NOMO-1 treated with DMSO at 0.1 percent for 48 hours (cell line): ENCODE measurements at regions not wholly inside any gene's neighbourhood (a gene's known extent, or its start where the extent isn't known, plus 50 kb on each side); places are given as distances from the start of the nearest gene placed in this dataset.

ENCODE experiments used
- DNase-seq: peaks from one replicate; lab custom pipeline; 2025; ENCODE audit not compliant: unreplicated experiment; lab: John Stamatoyannopoulos, UW

DNA sequence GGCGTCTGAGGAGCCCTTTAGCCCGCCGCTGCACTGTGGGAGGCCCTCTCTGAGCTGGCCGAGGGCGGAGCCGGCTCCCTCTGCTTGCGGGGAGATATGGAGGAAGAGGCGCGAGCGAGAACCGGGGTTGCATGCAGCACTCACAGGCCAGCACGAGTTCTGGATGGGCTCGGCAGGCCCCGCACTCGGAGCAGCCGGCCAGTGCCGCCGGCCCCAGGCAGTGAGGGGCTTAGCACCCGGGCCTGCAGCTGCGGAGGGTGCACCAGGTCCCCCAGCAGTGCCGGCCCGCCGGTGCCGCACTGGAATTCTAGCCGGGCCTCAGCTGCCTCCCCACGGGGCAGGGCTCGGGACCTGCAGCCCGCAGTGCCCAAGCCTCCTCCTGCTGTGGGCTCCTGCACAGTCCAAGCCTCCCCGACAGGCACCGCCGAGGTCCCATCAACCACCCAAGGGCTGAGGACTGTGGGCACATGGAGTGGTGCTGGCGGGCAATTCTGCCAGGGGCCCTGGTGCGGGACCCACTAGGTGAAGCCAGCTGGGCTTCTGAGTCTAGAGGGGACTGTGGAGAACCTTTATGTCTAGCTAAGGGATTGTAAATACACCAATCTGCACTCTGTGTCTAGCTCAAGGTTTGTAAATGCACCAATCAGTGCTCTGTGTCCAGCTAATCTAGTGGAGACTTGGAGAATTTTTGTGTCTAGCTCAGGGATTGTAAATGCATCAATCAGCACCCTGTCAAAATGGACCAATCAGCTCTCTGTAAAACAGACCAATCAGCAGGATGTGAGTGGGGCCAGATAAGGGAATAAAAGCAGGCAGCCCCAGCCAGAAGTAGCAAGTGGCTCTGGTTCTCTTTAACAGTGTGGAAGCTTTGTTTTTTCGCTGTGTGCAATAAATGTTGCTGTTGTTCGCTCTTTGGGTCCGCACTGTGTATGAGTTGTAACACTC is 329.7 kb upstream of the JARID2 start:
- no peak for DNase-seq

GRCh38 chr6:14917109-14917910 is 328.6 kb upstream of the JARID2 start:
- peak; percentile 23 for DNase-seq

DNA sequence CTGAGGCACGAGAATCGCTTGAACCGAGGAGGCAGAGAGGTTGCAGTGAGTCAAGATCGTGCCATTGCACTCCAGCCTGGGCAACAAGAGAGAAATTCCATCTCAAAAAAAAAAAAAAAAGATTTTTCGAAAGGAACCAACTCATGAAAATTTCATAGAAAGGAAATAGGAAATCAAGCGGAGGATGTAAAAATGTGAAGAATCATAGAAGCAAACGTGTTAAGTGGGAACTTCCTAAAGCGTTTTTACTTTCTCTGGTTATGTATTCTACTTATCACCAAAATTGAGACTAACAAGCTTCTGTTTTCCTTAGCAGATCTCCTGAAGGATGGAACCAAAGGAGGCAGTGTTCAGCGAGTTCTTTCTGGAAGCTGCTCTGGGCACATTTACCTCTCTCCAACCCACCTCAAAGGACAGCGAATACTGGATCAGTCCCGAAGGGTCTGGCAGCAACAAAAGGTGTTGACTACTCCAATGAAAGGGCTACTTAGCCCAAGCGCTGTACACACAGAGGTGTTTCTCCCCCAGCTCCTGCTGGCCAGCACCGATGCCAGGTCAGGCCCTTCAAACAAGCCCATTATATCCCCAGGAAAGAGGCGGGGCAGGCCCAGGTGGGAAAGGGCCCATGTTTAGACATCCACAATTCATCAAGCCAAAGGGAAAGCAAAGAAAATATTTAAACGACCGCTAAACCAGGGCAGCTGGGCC is 327.5 kb upstream of the JARID2 start:
- DNase-seq, result no peak

GRCh38 chr6:14919038-14919670 is 326.7 kb upstream of the JARID2 start:
- no peak for DNase-seq

DNA sequence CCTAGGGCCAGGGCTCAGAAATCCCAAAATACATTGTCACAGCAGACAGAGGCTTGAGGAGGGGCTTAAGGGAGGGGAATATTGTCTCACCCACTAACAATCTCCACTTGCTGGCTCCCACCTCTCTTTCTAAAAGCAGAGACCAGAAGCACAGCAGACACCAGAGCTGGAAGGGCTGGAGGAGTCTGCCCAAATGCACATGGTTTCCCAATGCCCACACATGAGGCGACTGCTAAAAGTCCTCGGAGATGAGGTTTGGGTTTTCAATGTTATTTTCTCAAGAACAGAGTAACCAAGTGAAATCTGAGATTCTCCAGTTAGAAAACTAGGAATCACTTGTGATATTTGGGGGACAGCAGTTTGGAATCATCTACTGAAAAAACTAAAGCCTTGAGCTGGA is 325.6 kb upstream of the JARID2 start:
- no peak for DNase-seq

- peak; percentile 82 for DNase-seq
Observed at GRCh38 chr6:14921170-14921569, 324.7 kb upstream of the JARID2 start.

DNA sequence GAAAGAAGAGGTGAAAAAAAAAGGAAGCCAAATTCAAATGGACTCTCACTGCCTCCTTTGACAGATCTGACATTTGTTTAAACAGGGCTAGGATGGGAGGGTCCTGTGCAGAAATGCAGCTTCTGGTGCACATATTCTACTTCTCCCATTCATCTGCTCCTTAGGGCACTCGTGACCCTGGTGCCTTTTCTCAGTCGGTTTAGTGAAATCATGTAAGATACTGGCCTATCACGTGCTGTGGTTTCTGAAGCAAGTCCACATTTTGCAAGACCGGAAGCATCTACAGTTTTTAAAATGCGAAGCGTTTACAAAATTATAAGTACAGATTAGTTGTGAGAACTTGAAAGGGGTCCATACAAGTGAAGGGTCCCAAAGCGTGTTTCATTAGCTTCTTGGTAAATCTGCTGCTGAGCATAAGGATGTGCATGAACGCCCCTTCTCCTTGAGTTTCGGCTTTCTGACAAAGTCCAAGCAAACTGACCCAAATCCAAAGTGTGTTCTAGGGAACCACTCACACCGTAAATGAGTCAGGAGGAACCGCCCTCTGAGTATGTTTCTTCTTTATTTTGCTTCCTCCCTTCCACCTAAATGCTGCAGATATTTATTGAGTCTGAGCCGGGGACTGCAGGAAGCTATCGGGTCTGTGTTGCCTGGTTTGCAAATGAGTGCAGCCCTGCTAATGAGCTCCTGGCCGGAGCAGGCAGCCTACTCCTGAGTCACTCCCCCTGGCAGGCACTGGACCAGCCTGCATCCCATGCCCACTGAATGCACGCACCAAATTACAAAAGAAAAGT is 323.8 kb upstream of the JARID2 start:
- peak; percentile 99 for DNase-seq

- no peak for DNase-seq
Observed at GRCh38 chr6:14922706-14923460, 323.0 kb upstream of the JARID2 start.

GRCh38 chr6:14924126-14925024 is 321.5 kb upstream of the JARID2 start:
- DNase-seq, result peak; percentile 17

- DNase-seq, result no peak
Observed at GRCh38 chr6:14925025-14925698, 320.7 kb upstream of the JARID2 start.

DNA sequence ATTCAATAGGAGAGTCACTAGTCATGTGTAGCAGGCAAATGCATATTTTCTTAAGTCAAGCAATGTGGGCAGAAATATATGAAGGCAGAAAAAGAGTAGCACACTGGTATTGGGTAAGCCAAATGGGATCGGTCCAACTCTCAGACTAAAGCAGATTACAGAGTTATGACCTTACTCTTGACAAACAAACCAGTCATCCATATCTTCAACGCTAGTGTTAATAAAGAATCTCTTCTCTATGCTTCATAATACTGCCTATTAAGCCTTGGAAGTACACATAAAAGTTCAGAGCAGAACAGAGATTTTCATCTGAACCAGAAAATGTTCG is 320.2 kb upstream of the JARID2 start:
- no peak for DNase-seq

DNA sequence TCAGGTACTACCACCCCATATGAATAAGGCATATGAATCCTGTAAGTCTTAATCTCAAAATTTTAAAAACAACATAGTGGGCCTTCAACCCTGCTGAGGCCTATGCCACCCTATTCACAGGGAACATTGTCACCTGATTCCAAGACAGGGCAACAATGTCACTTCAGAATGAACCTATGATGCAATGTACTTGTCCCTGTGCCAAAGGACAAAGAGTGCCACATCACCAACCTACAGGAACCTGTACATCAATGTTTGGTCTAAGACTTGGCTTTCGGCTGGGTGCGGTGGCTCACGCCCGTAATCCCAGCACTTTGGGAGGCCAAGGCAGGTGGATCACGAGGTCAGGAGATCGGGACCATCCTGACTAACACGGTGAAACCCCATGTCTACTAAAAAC is 318.5 kb upstream of the JARID2 start:
- DNase-seq, result peak; percentile 11

GRCh38 chr6:14929291-14929690 is 316.6 kb upstream of the JARID2 start:
- peak; percentile 63 for DNase-seq

DNA sequence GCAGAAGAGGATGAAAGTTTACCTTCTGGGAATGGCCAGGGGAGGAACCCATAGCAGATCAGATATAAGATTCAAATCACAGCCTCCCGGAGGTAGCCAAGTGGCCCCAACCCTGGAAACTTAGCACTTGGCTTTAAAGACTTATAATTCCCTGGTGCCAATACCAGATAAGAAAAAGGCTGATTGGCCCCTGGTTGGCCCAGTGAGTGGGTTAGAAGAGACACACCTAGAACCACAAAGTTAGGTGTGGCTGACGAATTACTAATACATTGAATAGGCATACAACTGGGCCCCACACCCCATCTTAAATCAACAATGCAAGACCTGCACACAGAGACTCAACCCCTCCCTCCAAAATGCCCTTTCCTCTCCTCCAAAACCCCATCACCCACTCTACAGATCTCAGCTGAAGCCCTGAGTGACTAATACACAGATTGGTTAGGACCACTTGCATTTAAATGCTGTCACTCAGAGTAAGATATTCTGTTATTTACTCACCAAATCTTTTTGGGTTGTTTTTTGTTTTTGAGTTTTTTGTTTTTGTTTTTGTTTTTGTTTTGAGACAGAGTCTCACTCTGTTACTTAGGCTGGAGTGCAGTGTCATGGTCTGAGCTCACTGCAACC is 315.4 kb upstream of the JARID2 start:
- no peak for DNase-seq

DNA sequence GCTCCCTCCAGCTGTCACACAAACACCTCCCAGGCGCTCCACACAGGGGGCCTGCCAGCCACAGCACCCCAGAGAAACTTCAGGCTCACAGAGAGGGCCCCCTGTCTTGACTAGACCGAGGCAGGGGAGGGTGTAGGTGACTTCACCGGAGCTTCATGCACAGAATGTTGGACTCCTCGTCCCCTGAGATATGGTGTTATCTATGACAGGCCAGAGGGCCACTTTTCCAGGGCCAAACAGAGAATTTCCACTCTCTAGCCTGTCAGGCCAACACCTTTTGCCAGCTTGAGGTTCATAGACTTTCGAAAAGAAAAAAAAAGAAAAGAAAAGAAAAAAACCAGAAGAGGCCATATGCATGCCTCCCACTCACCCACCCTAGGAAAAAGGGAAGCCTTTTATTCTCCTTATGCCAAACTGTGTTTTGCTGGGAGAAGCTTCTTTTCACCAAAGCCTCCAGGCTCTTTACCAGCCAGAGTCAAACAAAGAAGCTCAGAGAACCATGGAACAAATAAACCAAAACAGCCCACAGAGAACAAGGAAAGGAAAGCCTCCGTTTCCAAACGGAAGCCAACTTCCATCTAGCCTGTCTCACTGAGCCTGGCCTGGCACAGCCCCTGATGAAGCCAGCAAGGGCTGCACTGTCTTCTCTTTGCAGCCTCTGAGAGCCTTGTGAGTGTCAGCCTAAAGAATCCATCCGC is 313.2 kb upstream of the JARID2 start:
- no peak for DNase-seq

- no peak for DNase-seq
Observed at GRCh38 chr6:14933183-14933544, 312.7 kb upstream of the JARID2 start.

DNA sequence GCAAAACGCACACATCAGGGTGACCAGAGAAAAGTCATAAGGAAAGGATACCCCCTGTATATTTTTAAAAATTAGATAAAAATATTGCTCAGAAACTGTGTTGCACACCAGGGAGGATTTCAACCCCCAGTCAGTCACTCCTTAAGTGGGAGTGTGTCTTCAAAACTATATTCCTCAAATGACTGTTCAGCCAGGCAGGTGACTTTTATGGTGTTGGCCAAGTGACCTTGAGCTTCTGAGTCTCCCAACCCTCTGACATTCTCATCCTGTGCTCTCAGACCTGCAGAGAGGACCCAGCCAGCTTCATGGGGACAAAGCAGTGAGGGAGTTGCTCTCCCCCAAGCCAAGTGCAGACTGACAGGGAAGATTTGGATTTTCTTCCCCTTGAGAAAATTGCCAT is 311.9 kb upstream of the JARID2 start:
- no peak for DNase-seq
